ENCODE measurements at regions not wholly inside any gene's neighbourhood (a gene's known extent, or its start where the extent isn't known, plus 50 kb on each side); places are given as distances from the start of the nearest gene placed in this dataset.

GRCh38 chr14:38730420-38730819, 372.6 kb downstream of the SEC23A start:
- no peak for TF ChIP-seq POLR2A (IDR thresholded peaks at IDR 0.05; ENCODE audit: borderline replicate concordance, extremely low read depth, insufficient read depth, insufficient read length)
- no peak for TF ChIP-seq SP1 (IDR thresholded peaks at IDR 0.05; ENCODE audit: low read depth)
- no peak for TF ChIP-seq POLR2AphosphoS5 (IDR thresholded peaks at IDR 0.05; ENCODE audit: low read depth, low read length)
- TF ChIP-seq CTCF (IDR thresholded peaks at IDR 0.05 in 2 of 3, conservative IDR thresholded peaks at IDR 0.05 in 1 of 3; ENCODE audit: borderline replicate concordance in 1 of 3, insufficient read depth in 1 of 3, low read depth in 2 of 3, low read length in 2 of 3), result no peak

Data from HCT116 (cell line).